Activated CD8-positive, alpha-beta memory T cell treated with anti-CD3 and anti-CD28 coated beads, Interleukin-2, amount 50 U/mL, for 48 hours (primary cell): ENCODE measurements at regions not wholly inside any gene's neighbourhood (a gene's known extent, or its start where the extent isn't known, plus 50 kb on each side); places are given as distances from the start of the nearest gene placed in this dataset.

Experiments
- DNase-seq: peaks from one replicate; pipeline ENCODE4 v3.0.0-alpha.2; 2020

- DNase-seq: no peak
Measured at GRCh38 chrX:128156204-128156603, 104.0 kb upstream of the ACTRT1 start.

GRCh38 chrX:128142745-128143144, 90.5 kb upstream of the ACTRT1 start:
- DNase-seq: no peak

- DNase-seq: no peak
Measured at GRCh38 chrX:128106630-128107029, 54.4 kb upstream of the ACTRT1 start.

GRCh38 chrX:128105659-128106058, 53.5 kb upstream of the ACTRT1 start:
- no peak for DNase-seq
